H9 (cell line): ENCODE measurements at regions not wholly inside any gene's neighbourhood (a gene's known extent, or its start where the extent isn't known, plus 50 kb on each side); places are given as distances from the start of the nearest gene placed in this dataset.
"Not testable (repeated sequence)": the region's sequence is repeated elsewhere in the genome, so short reads cannot be mapped to it uniquely, and the experiment has no call there.

Experiments
- DNase-seq: peaks from one replicate; pipeline ENCODE4 v3.0.0-alpha.2; 2017
- H2AFZ ChIP-seq: one replicate; pipeline ENCODE4 v1.6.1; 2013; ENCODE audit warnings: mild to moderate bottlenecking, low read length, control low read depth, moderate library complexity
- H2AK5ac ChIP-seq: 2 replicates; pipeline ENCODE4 v1.6.1; 2013; ENCODE audit warnings: low read length, control low read depth, mixed read lengths; ENCODE audit not compliant: insufficient read length
- H2BK120ac ChIP-seq: one replicate; pipeline ENCODE4 v1.6.1; 2013; ENCODE audit warnings: low read depth, mild to moderate bottlenecking, low read length, control low read depth, inconsistent platforms; ENCODE audit not compliant: poor library complexity, severe bottlenecking
- H2BK12ac ChIP-seq: 2 replicates; pipeline ENCODE4 v1.6.1; 2013; ENCODE audit warnings: low read length, control low read depth, mixed read lengths, low read depth; ENCODE audit not compliant: insufficient read length
- H2BK15ac ChIP-seq: 2 replicates; pipeline ENCODE4 v1.6.1; 2013; ENCODE audit warnings: low read depth, low read length, control low read depth
- H2BK20ac ChIP-seq: one replicate; pipeline ENCODE4 v1.6.1; 2013; ENCODE audit warnings: low read depth, mild to moderate bottlenecking, low read length, control low read depth, inconsistent platforms; ENCODE audit not compliant: poor library complexity, severe bottlenecking
- H2BK5ac ChIP-seq: 2 replicates; pipeline ENCODE4 v1.6.1; 2013; ENCODE audit warnings: low read length, control low read depth, mixed read lengths; ENCODE audit not compliant: insufficient read length
- H3K14ac ChIP-seq: 2 replicates; pipeline ENCODE4 v1.6.1; 2013; ENCODE audit warnings: low read length, control low read depth; ENCODE audit not compliant: insufficient read depth
- H3K18ac ChIP-seq: 2 replicates; pipeline ENCODE4 v1.6.1; 2013; ENCODE audit warnings: low read depth, mild to moderate bottlenecking, mixed read lengths, low read length, control low read depth; ENCODE audit not compliant: insufficient read length
- H3K23ac ChIP-seq: 2 replicates; pipeline ENCODE4 v1.6.1; 2013; ENCODE audit warnings: low read length, control low read depth, mixed read lengths, low read depth; ENCODE audit not compliant: insufficient read length
- H3K23me2 ChIP-seq: 2 replicates; pipeline ENCODE4 v1.6.1; 2013; ENCODE audit warnings: low read depth, mild to moderate bottlenecking, mixed read lengths, low read length, control low read depth; ENCODE audit not compliant: insufficient read length, poor library complexity, severe bottlenecking
- H3K27ac ChIP-seq: 2 replicates; pipeline ENCODE4 v1.5.1; 2013; ENCODE audit warnings: low read length, control low read depth, mixed read lengths, low read depth; ENCODE audit not compliant: insufficient read length
- H3K27me3 ChIP-seq: 2 replicates; pipeline ENCODE4 v1.6.1; 2013; ENCODE audit warnings: low read length, control low read depth, inconsistent platforms; ENCODE audit not compliant: insufficient read depth
- H3K4ac ChIP-seq: 2 replicates; pipeline ENCODE4 v1.6.1; 2013; ENCODE audit warnings: low read depth, mild to moderate bottlenecking, control low read depth, inconsistent platforms, low read length, moderate library complexity
- H3K4me1 ChIP-seq: 2 replicates; pipeline ENCODE4 v1.6.1; 2013; ENCODE audit warnings: low read length, control low read depth, inconsistent platforms; ENCODE audit not compliant: insufficient read depth
- H3K4me2 ChIP-seq: 2 replicates; pipeline ENCODE4 v1.6.1; 2013; ENCODE audit warnings: low read length, control low read depth, mixed read lengths; ENCODE audit not compliant: insufficient read length, insufficient read depth
- H3K56ac ChIP-seq: 2 replicates; pipeline ENCODE4 v1.6.1; 2013; ENCODE audit warnings: low read depth, mild to moderate bottlenecking, mixed read lengths, low read length, control low read depth; ENCODE audit not compliant: insufficient read length
- H3K79me1 ChIP-seq: 2 replicates; pipeline ENCODE4 v1.6.1; 2013; ENCODE audit warnings: low read depth, mild to moderate bottlenecking, moderate library complexity, low read length, control low read depth, inconsistent platforms; ENCODE audit not compliant: insufficient read depth, poor library complexity, severe bottlenecking
- H3K79me2 ChIP-seq: 2 replicates; pipeline ENCODE4 v1.6.1; 2013; ENCODE audit warnings: low read length, control low read depth, inconsistent platforms; ENCODE audit not compliant: insufficient read depth
- H3K9ac ChIP-seq: 2 replicates; pipeline ENCODE4 v1.6.1; 2013; ENCODE audit warnings: low read length, control low read depth, mixed read lengths; ENCODE audit not compliant: insufficient read length; ENCODE audit errors: extremely low read depth
- H3K9me3 ChIP-seq: one replicate; pipeline ENCODE4 v1.6.1; 2013; ENCODE audit warnings: low read depth, low read length, inconsistent platforms; ENCODE audit not compliant: control insufficient read depth
- H3T11ph ChIP-seq: one replicate; pipeline ENCODE4 v1.6.1; 2013; ENCODE audit warnings: mild to moderate bottlenecking, low read length, control low read depth, inconsistent platforms
- H4K20me1 ChIP-seq: one replicate; pipeline ENCODE4 v1.6.1; 2013; ENCODE audit not compliant: control insufficient read depth, insufficient read length, insufficient read depth
- H4K5ac ChIP-seq: 2 replicates; pipeline ENCODE4 v1.6.1; 2013; ENCODE audit warnings: low read depth, mild to moderate bottlenecking, mixed read lengths, low read length, control low read depth; ENCODE audit not compliant: insufficient read length
- H4K8ac ChIP-seq: replicated peaks from 2 replicates; pipeline ENCODE4 v1.6.1; 2013; ENCODE audit warnings: low read length, control low read depth, mixed read lengths, low read depth; ENCODE audit not compliant: insufficient read length
- H4K91ac ChIP-seq: 2 replicates; pipeline ENCODE4 v1.6.1; 2013; ENCODE audit warnings: low read depth, mild to moderate bottlenecking, moderate library complexity, mixed read lengths, low read length, control low read depth; ENCODE audit not compliant: insufficient read length
- H3K27ac Mint-ChIP-seq, 3 experiments: 2 replicates in 2 of 3; 3 replicates in 1 of 3; pipeline ENCODE4 v1.8.0; 2020 to 2021; ENCODE audit warnings: mixed read lengths in 3 of 3, mild to moderate bottlenecking in 1 of 3, moderate library complexity in 1 of 3
- H3K27me3 Mint-ChIP-seq: 2 replicates; pipeline ENCODE4 v1.8.0; 2021; ENCODE audit warnings: low read depth, mild to moderate bottlenecking, moderate library complexity, mixed read lengths
- H3K36me3 Mint-ChIP-seq, 3 experiments: 2 replicates in 2 of 3; 3 replicates in 1 of 3; pipeline ENCODE4 v1.8.0; 2020 to 2021; ENCODE audit warnings: low read depth in 3 of 3, mixed read lengths in 3 of 3; ENCODE audit not compliant: insufficient read depth in 1 of 3
- H3K4me1 Mint-ChIP-seq, 2 experiments: 2 replicates each; pipeline ENCODE4 v1.8.0; 2020; ENCODE audit warnings: mixed read lengths in 2 of 2
- H3K4me3 Mint-ChIP-seq, 2 experiments: 2 replicates in 1 of 2; 3 replicates in 1 of 2; pipeline ENCODE4 v1.8.0; 2020 to 2021; ENCODE audit warnings: mild to moderate bottlenecking in 2 of 2, mixed read lengths in 2 of 2, moderate library complexity in 1 of 2
- H3K9me3 Mint-ChIP-seq, 2 experiments: 2 replicates in 1 of 2; 3 replicates in 1 of 2; pipeline ENCODE4 v1.8.0; 2020; ENCODE audit warnings: mild to moderate bottlenecking in 2 of 2, mixed read lengths in 2 of 2, moderate library complexity in 1 of 2
- CTCF ChIP-seq: fragments of 200-600 bp; sonication (generic); conservative IDR thresholded peaks from 3 replicates; pipeline ENCODE4 v1.8.0; 2021; ENCODE audit warnings: antibody characterized with exemption, mild to moderate bottlenecking
- WGBS: extraction: QIAGEN DNeasy Blood & Tissue Kit; methylation state at CpG from one replicate; pipeline ENCODE4 v1.1.7; 2013; ENCODE audit warnings: missing lambda C conversion rate, low lambda C conversion rate, mixed read lengths; ENCODE audit not compliant: insufficient read length; ENCODE audit errors: extremely low coverage; 5-methylcytosine and 5-hydroxymethylcytosine counted together

- H3K14ac ChIP-seq, result no peak overlapping the region
- H2BK15ac ChIP-seq, result no peak overlapping the region
- no peak overlapping the region for H3K4me2 ChIP-seq
- H2AK5ac ChIP-seq, result no peak overlapping the region
- Mint-ChIP-seq H3K4me1 (peaks cover 0 to 2% of the 10 kb centered on the region in 2 experiments; a peak in 1 of 4 replicates), H3K36me3 (no peaks in the 10 kb centered on the region), H3K27me3 (0 out of 2 replicates have a peak, but pooled peaks cover 1% of the 10 kb centered on the region), H3K27ac (no peak overlapping the region), H3K4me3 (no peak overlapping the region), H3K9me3 (no peaks in the 10 kb centered on the region; a peak in 1 of 5 replicates)
- H3K27ac ChIP-seq, result no peak overlapping the region
- no peak overlapping the region for H4K91ac ChIP-seq
- no peak overlapping the region for H2BK120ac ChIP-seq
- no peak overlapping the region for H4K8ac ChIP-seq
- no peaks in the 10 kb centered on the region for H4K20me1 ChIP-seq
- no peak overlapping the region for H3K9ac ChIP-seq
- H3K79me1 ChIP-seq, result no peaks in the 10 kb centered on the region
- no peaks in the 10 kb centered on the region for H3K79me2 ChIP-seq
- H3K9me3 ChIP-seq, result no peaks in the 10 kb centered on the region
- WGBS, result no CpG with 5 or more reads among the region's 2 CpGs
- H3K4me1 ChIP-seq, result no peaks in the 10 kb centered on the region
- no peak overlapping the region for H2BK5ac ChIP-seq
- H3K23ac ChIP-seq, result no peak overlapping the region
- no peak overlapping the region for H2BK20ac ChIP-seq
- TF ChIP-seq CTCF, result no peak
- no peak for DNase-seq
- H2BK12ac ChIP-seq, result no peak overlapping the region
- no peak overlapping the region for H3K56ac ChIP-seq
- H3K4ac ChIP-seq, result no peak overlapping the region
- no peak overlapping the region for H3T11ph ChIP-seq
- H4K5ac ChIP-seq, result no peak overlapping the region
- H3K18ac ChIP-seq, result no peak overlapping the region
- H2AFZ ChIP-seq, result no peak overlapping the region
- H3K27me3 ChIP-seq, result no peaks in the 10 kb centered on the region
- no peaks in the 10 kb centered on the region for H3K23me2 ChIP-seq
Observed at GRCh38 chr11:86164106-86164505, 80.4 kb upstream of the EED start.

GRCh38 chr11:86163221-86163876 is 81.2 kb upstream of the EED start:
- H4K91ac ChIP-seq, H2AFZ ChIP-seq, H3K4me1 Mint-ChIP-seq, H3K23ac ChIP-seq, H2AK5ac ChIP-seq, H4K20me1 ChIP-seq, H3K9me3 Mint-ChIP-seq, H2BK20ac ChIP-seq, H2BK5ac ChIP-seq, H2BK12ac ChIP-seq, H3K14ac ChIP-seq, DNase-seq, H3K9me3 ChIP-seq, H3K4me1 ChIP-seq, H3K4me3 Mint-ChIP-seq, H3K9ac ChIP-seq, H3K27ac ChIP-seq, H2BK15ac ChIP-seq, H3K23me2 ChIP-seq, H4K5ac ChIP-seq, H2BK120ac ChIP-seq, H3K79me1 ChIP-seq, H3K18ac ChIP-seq, H3K36me3 Mint-ChIP-seq, H3K27me3 Mint-ChIP-seq, H3K27me3 ChIP-seq, H3K56ac ChIP-seq, H3T11ph ChIP-seq, H3K4me2 ChIP-seq, H3K27ac Mint-ChIP-seq, H4K8ac ChIP-seq, H3K4ac ChIP-seq, H3K79me2 ChIP-seq: not testable (repeated sequence)
- no CpG with 5 or more reads among the region's 6 CpGs for WGBS
